ENCODE measurements at regions not wholly inside any gene's neighbourhood (a gene's known extent, or its start where the extent isn't known, plus 50 kb on each side); places are given as distances from the start of the nearest gene placed in this dataset.
A peak's percentile ranks its signal among the peaks of the same experiment; 100 is the strongest.

DNA sequence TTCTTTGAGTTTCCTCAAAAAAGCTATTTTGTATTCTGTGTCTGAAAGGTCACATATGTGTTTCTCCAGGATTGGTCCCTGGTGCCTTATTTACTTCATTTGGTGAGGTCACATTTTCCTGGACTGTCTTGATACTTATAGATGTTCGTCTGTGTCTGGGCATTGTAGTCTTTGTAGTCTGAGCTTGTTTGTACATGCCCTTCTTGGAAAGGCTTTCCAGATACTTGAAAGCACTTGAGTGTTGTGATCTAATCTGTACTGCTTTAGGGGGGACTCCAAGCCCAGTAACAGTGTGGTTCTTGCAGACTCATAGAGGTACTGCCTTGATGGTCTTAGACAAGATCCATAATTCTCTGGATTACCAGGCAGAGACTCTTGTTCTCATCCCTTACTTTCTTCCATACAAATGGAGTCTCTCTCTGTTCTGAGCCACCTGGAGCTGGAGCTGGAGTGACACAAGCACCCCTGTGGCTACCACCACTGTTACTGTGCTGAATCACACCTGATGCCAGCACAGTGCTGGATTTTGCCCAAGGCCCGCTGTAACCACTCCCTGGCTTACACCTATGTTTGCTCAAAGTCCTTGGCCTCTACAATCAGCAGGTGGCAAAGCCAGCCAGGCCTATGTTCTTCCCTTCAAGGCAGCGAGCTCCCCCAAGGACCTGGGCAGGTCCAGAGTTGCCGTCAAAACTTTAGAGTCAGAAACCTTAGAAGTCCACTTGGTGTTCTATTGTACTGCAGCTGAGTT, 72.3 kb upstream of the EFHC2 start:
- TF ChIP-seq, protein P1, sequence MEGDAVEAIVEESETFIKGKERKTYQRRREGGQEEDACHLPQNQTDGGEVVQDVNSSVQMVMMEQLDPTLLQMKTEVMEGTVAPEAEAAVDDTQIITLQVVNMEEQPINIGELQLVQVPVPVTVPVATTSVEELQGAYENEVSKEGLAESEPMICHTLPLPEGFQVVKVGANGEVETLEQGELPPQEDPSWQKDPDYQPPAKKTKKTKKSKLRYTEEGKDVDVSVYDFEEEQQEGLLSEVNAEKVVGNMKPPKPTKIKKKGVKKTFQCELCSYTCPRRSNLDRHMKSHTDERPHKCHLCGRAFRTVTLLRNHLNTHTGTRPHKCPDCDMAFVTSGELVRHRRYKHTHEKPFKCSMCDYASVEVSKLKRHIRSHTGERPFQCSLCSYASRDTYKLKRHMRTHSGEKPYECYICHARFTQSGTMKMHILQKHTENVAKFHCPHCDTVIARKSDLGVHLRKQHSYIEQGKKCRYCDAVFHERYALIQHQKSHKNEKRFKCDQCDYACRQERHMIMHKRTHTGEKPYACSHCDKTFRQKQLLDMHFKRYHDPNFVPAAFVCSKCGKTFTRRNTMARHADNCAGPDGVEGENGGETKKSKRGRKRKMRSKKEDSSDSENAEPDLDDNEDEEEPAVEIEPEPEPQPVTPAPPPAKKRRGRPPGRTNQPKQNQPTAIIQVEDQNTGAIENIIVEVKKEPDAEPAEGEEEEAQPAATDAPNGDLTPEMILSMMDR (IDR thresholded peaks at IDR 0.05; ENCODE audit: low read depth, low read length, missing control alignments) = no peak
- no peak for DNase-seq (ENCODE audit: extremely low read depth, low read depth)
- no peak overlapping the region for H3K4me3 ChIP-seq (replicated peaks; ENCODE audit: low read depth, low read length)

DNA sequence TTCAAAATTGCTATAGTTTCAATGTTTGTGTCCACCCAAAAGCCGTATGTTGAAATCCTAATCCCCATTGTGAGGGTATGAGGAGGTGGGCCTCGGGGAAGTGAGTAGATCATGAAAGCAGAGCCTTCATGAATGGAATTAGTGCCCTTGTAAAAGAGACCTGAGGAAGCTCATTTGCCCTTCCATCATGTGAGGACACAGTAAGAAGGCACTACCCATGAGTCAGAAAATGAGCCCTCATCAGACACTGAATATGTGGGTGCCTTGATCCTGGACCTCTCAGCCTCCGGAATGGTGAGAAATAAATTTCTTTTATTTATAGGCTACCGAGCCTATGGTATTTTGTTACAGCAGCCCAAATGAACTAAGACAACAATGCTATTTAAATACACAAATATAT, 57.7 kb upstream of the EFHC2 start:
- DNase-seq (ENCODE audit: extremely low read depth, low read depth) = no peak
- TF ChIP-seq, protein P1 (IDR thresholded peaks at IDR 0.05; ENCODE audit: low read depth, low read length, missing control alignments) = no peak
- no peak overlapping the region for H3K4me3 ChIP-seq (replicated peaks; ENCODE audit: low read depth, low read length)

DNA sequence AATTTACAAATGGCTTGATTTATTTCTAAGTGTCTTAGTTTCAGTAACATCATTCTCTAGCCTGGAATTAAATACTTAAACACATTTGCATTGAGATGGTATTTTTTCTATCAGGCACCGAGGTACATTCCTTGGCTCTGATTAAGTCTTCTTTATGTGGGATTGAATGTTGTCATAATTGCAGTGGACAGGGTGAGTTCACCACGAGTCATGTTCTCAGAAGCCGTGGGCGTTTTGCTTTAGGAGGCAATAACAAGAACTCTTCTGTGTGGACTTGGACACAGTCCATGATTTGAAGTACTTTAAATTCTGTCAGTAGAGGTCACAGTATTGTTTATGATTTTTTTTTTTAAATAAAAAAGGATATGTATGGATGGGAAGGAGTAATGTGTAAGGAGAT, 57.1 kb upstream of the EFHC2 start:
- H3K4me3 ChIP-seq (replicated peaks; ENCODE audit: low read depth, low read length) = no peak overlapping the region
- TF ChIP-seq, protein P1 (IDR thresholded peaks at IDR 0.05; ENCODE audit: low read depth, low read length, missing control alignments) = no peak
- peak; percentile 15 for DNase-seq (ENCODE audit: extremely low read depth, low read depth)

DNA sequence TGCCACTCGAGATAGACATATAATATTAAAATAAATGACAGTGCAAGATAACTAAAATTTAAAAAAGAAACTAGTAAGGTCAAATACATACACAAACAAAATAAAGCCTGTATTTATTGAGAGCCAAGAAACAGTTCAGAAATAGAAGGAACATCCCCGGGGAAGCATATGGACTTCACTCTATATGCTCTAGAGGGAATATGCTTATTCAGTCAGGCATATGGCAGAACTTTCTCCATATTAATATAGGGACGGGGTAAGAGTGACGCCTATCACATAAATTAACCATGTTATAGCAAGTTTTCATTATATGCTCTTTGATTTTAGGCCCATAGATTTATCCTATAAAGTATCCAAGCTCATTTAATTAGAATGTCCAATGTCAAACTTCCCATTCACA, 56.7 kb upstream of the EFHC2 start:
- H3K4me3 ChIP-seq (replicated peaks; ENCODE audit: low read depth, low read length) = no peak overlapping the region
- no peak for DNase-seq (ENCODE audit: extremely low read depth, low read depth)
- TF ChIP-seq, protein P1 (IDR thresholded peaks at IDR 0.05; ENCODE audit: low read depth, low read length, missing control alignments) = no peak
